HL-60 (cell line): ENCODE measurements at regions not wholly inside any gene's neighbourhood (a gene's known extent, or its start where the extent isn't known, plus 50 kb on each side); places are given as distances from the start of the nearest gene placed in this dataset.

Source experiments
- POLR2AphosphoS5 ChIP-seq: IDR thresholded peaks from 2 replicates; pipeline ENCODE4 v1.6.1; 2012; ENCODE audit warnings: low read depth
- SPI1 ChIP-seq: IDR thresholded peaks from 2 replicates; pipeline ENCODE4 v1.6.1; 2012; ENCODE audit warnings: low read depth, mild to moderate bottlenecking, borderline replicate concordance
- TF ChIP-seq, protein P1 (sequence below): IDR thresholded peaks from one replicate; pipeline ENCODE4 v1.5.1; 2011; ENCODE audit warnings: low read length, control low read depth, inconsistent platforms; ENCODE audit not compliant: insufficient read depth
- TF ChIP-seq, protein P2 (sequence below): IDR thresholded peaks from 2 replicates; pipeline ENCODE4 v1.6.1; 2012; ENCODE audit warnings: low read depth; ENCODE audit not compliant: insufficient replicate concordance

DNA sequence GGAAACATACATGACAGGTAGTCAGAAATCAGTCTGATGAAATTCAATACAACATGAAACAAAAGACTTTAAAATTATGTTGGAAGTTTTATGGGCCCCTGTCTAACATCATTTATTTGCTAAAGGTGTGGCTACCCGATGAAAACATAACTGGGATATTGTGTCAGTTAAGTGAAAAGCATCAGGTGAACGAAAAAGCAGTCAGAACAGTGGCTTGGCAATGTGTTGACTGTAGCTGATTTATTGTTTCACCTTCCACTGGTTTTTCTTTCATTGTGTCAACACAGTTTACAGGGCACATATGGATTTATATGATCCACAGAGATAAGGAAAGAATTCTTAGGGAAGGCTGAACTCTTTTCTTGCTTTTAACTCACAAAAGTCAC is 429.6 kb upstream of the ZNF608 start:
- TF ChIP-seq, protein P1, sequence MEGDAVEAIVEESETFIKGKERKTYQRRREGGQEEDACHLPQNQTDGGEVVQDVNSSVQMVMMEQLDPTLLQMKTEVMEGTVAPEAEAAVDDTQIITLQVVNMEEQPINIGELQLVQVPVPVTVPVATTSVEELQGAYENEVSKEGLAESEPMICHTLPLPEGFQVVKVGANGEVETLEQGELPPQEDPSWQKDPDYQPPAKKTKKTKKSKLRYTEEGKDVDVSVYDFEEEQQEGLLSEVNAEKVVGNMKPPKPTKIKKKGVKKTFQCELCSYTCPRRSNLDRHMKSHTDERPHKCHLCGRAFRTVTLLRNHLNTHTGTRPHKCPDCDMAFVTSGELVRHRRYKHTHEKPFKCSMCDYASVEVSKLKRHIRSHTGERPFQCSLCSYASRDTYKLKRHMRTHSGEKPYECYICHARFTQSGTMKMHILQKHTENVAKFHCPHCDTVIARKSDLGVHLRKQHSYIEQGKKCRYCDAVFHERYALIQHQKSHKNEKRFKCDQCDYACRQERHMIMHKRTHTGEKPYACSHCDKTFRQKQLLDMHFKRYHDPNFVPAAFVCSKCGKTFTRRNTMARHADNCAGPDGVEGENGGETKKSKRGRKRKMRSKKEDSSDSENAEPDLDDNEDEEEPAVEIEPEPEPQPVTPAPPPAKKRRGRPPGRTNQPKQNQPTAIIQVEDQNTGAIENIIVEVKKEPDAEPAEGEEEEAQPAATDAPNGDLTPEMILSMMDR, result no peak
- TF ChIP-seq, protein P2, sequence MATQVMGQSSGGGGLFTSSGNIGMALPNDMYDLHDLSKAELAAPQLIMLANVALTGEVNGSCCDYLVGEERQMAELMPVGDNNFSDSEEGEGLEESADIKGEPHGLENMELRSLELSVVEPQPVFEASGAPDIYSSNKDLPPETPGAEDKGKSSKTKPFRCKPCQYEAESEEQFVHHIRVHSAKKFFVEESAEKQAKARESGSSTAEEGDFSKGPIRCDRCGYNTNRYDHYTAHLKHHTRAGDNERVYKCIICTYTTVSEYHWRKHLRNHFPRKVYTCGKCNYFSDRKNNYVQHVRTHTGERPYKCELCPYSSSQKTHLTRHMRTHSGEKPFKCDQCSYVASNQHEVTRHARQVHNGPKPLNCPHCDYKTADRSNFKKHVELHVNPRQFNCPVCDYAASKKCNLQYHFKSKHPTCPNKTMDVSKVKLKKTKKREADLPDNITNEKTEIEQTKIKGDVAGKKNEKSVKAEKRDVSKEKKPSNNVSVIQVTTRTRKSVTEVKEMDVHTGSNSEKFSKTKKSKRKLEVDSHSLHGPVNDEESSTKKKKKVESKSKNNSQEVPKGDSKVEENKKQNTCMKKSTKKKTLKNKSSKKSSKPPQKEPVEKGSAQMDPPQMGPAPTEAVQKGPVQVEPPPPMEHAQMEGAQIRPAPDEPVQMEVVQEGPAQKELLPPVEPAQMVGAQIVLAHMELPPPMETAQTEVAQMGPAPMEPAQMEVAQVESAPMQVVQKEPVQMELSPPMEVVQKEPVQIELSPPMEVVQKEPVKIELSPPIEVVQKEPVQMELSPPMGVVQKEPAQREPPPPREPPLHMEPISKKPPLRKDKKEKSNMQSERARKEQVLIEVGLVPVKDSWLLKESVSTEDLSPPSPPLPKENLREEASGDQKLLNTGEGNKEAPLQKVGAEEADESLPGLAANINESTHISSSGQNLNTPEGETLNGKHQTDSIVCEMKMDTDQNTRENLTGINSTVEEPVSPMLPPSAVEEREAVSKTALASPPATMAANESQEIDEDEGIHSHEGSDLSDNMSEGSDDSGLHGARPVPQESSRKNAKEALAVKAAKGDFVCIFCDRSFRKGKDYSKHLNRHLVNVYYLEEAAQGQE, result no peak
- TF ChIP-seq SPI1, result no peak
- no peak for TF ChIP-seq POLR2AphosphoS5
